Prostate gland (tissue), 2 donors: ENCODE measurements at regions not wholly inside any gene's neighbourhood (a gene's known extent, or its start where the extent isn't known, plus 50 kb on each side); places are given as distances from the start of the nearest gene placed in this dataset.

Experiments used
- CTCF ChIP-seq, 4 experiments: fragments of 200-600 bp in 2 of 4; fragments of 450-650 bp in 2 of 4; sonication (generic) in 2 of 4; IDR thresholded peaks; 1 replicate in 3 of 4; 2 replicates in 1 of 4; pipeline ENCODE4 v1.5.1; 2016 to 2019; ENCODE audit warnings: antibody characterized with exemption in 4 of 4, mild to moderate bottlenecking in 2 of 4, moderate library complexity in 2 of 4
- POLR2A ChIP-seq: fragments of 450-650 bp; IDR thresholded peaks from one replicate; pipeline ENCODE4 v1.6.1; 2016; ENCODE audit warnings: antibody characterized with exemption, mild to moderate bottlenecking

GRCh38 chr3:190941694-190942260 is 79.3 kb upstream of the GMNC start:
- TF ChIP-seq POLR2A (no peak), CTCF (IDR thresholded peaks at IDR 0.05) (no peak)
